T-helper 2 cell treated with Interferon-gamma antibody and Interleukin-4, amounts not matched to agents 100 ng/mL and 5 ng/mL, for 36 hours (primary cell): ENCODE measurements at regions not wholly inside any gene's neighbourhood (a gene's known extent, or its start where the extent isn't known, plus 50 kb on each side); places are given as distances from the start of the nearest gene placed in this dataset.
"Not testable (repeated sequence)": the region's sequence is repeated elsewhere in the genome, so short reads cannot be mapped to it uniquely, and the experiment has no call there.

Experiments
- intact Hi-C: fragments of 100-400 bp; cut with micrococcal nuclease; formaldehyde crosslinking; loops from one replicate; pipeline ENCODE4 v1.15.1; 2023

GRCh38 chr13:76622315-76623040, 263.7 kb downstream of the KCTD12 start:
- intact Hi-C loops, result no loop called here

DNA sequence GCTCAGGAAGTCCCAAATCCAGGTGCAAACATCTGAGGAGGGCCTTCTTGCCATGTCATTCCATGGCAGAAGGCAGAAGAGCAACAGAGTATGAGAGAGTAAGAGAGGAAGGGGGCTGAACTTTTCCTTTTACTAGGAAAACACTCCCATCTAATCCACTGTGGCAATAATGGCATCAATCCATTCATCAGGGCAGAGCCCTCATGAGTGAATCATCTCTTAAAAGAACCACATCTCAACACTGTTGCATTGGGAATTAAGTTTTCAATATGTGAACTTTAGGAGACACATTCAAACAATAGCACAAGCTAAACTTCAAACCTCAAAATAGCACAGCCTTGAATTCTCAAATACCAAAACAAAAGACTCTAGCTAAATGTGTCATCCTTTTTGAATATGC, 264.5 kb downstream of the KCTD12 start:
- intact Hi-C loops, result no loop called here

GRCh38 chr13:76620036-76620435, 266.2 kb downstream of the KCTD12 start:
- intact Hi-C loops, result no loop called here

- intact Hi-C loops, result no loop called here
These were observed 266.6 kb downstream of the KCTD12 start for GRCh38 chr13:76619631-76620030.

DNA sequence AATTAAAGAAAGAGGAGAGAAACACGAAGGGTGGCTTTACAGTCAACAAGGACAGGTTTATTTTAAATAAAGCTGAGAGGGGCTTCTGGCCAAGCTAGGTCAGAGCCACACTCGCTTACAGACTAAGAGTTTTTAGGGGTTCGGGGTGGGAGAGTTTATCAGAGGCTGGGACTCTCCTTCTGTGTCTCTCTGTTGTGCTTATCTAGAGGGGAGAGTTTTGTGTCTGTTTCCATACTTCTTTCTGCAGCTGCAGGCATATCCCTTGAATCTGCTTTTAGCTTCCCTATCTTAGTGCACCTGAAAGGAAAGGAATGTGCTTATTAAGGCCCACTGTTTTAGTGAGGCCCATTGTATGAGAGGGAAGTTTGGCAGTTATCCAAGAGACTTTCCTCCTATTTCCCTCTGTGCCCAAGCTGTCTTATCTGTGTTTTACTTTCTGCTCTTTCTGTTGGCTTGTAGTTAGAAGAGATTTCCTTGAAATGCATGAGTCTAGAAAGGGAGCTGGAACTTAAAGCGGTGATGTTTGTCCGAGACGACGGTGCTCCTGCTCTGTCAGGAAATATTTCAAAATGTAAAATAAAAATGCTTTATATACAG, 275.3 kb downstream of the KCTD12 start:
- intact Hi-C loops, result no loop called here

DNA sequence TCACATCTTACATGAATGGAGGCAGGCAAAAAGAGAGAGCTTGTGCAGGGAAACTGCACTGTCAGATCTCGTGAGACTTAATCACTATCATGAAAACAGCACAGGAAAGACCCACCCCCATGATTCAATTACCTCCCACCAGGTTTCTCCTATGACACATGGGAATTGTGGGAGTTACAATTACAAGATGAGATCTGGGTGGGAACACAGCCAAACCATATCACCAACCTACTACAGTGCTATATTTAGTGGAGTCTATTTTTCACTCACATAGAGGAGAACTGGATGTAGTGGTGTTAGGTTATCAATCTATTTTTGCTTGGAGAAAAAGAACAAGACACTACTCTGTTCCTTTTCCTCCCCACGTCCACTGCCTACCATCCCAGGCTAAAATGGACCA, 276.6 kb downstream of the KCTD12 start:
- intact Hi-C loops, result no loop called here

DNA sequence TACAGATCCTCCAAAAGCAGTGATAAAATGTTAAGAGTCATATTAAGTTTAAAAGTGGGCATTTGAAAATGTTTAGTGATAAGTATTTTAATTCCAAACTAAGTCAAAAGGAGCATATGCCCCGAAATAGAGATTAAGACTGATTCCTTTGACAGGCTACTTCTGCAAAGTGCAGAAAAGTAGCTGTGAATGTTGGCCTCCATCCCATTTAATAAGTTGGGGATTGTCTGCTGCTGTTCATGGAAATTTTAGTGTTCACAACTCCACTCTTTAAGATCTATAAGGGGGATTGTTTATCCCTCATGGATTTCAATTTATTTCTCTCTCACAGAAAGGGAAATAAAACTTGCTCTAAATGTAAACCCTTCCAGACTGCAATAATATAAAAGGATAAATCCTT, 278.3 kb downstream of the KCTD12 start:
- intact Hi-C loops, result no loop called here

GRCh38 chr13:76600081-76600480, 286.1 kb downstream of the KCTD12 start:
- intact Hi-C loops, result no loop called here

- intact Hi-C loops, result no loop called here
These were observed 288.3 kb downstream of the KCTD12 start for GRCh38 chr13:76597868-76598267.

DNA sequence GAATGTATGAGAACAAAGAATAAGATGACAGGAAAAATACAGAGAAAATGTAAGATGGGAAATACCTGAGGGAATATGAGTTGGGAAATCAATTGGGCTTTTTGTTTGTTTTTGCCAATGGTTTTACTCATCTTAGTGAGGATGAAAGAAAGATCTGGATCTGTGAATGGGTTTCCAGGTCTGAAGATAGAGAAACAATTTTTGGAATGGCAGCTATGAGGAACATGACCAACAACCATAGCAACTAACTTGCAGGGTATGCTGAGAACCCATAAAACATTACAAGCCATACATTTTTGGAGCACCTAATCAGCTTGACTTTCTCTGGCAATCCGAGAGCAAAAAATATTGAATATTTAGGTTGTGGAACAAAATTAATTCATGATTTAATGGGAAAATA, 290.0 kb downstream of the KCTD12 start:
- intact Hi-C loops, result no loop called here

- intact Hi-C loops, result no loop called here
These were observed 291.8 kb downstream of the KCTD12 start for GRCh38 chr13:76594435-76594834.

DNA sequence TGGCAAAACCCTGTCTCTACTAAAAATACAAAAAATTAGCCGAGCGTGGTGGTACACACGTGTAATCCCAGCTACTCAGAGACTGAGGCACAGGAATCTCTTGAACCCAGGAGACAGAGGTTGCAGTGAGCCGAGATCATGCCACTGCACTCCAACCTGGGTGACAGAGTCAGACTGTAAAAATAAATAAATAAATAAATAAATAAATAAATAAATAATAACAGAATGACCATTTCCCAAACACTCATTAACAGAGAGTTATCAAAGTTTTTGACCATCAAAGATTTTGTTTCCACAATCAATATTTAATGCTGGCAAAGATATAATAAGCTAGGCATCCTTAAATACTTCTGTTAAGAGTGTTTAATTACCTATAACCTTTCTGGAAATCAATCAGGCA, 299.4 kb downstream of the KCTD12 start:
- intact Hi-C loops, result no loop called here

DNA sequence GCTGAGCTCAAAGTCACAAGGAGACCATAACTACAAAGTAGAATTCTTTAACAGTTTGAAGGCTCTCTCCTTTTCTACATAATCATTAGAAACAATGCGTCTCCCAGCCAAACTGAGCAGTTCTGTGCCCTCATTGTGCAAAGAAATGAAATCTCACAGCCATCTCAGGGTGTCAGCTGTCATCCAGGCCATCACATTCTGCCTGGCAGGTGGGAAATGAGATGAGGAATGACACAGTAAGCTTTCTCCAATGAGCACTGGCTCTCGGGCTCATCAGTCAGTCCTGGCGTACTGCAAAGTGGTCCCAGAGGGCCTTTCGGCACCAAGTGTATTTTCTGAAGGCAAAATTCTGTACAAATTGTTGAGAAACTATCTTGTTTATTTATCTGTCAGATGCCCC, 306.5 kb downstream of the KCTD12 start:
- intact Hi-C loops, result no loop called here

GRCh38 chr13:76575634-76576033, 310.6 kb downstream of the KCTD12 start:
- intact Hi-C loops, result not testable (repeated sequence)

DNA sequence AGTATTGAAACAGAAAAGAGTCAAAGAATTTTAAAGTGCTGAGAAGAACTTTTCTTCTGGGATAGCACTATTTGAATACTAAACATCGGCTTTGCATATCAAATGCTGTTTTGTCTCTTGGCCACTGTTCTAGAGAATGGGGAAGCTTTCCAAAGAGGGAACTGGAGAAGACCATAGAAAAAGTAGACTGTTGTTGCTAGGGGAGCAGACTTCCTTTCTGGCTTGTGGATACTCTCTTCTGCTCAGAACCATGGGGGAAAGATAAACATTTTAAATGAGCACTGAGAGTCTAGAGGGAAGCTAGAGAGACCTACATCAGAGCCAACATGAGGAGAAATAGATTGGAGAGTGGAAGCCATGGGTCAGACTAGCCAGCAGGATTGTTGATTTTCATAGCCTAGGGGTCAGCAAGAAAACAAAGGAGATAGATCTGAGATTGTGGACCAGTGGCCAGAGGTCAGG, 315.7 kb downstream of the KCTD12 start:
- intact Hi-C loops, result no loop called here

DNA sequence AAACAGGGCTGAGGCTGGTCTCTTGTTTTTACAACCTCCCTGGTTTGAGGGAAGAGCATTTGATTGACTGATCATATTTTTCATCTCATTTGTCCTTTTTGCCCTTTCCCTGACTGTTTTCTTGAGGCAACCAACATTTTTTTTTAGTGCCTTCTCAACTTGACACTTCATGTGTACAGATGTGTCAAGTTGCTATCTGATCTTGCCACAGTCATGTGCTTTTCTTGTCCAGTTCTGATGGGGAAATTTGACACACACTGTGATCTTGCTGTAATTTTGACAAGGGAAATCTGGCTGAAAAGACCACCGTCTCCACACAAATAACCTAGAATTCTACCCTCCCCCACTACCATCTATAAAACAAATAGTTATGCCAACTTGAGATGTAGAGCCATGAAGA, 329.6 kb downstream of the KCTD12 start:
- intact Hi-C loops, result no loop called here

- intact Hi-C loops, result no loop called here
These were observed 333.4 kb downstream of the KCTD12 start for GRCh38 chr13:76552807-76553206.

- intact Hi-C loops, result no loop called here
These were observed 334.0 kb downstream of the KCTD12 start for GRCh38 chr13:76552041-76552772.

- intact Hi-C loops, result no loop called here
These were observed 344.0 kb downstream of the KCTD12 start for GRCh38 chr13:76542176-76542575.

DNA sequence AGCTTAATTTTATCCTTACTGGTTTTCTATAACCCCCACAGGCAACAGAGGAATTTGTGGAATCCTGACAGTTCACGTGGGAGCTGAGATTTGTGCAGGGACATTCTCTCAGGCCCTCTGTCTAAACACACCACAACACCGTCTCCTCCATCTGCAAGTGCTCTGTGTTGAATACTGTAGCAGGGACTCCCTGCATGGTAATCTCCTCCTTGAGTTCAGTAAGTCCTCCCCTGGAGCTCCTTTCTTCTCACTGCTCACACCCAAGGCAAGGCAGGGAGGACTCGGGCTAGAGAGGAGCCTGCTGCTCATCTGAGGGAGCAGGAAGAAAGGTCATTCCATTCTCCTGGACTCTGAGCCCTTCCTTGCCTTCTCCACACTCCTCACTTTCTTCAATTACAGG, 348.2 kb downstream of the KCTD12 start:
- intact Hi-C loops, result no loop called here

- intact Hi-C loops, result no loop called here
These were observed 353.0 kb downstream of the KCTD12 start for GRCh38 chr13:76533251-76533650.

GRCh38 chr13:76527041-76527440, 359.2 kb downstream of the KCTD12 start:
- intact Hi-C loops, result no loop called here
